DOHH2 (cell line): ENCODE measurements at regions not wholly inside any gene's neighbourhood (a gene's known extent, or its start where the extent isn't known, plus 50 kb on each side); places are given as distances from the start of the nearest gene placed in this dataset.

Experiments used
- CTCF ChIP-seq: fragments of 200-600 bp; sonication (generic); IDR thresholded peaks from one replicate; pipeline ENCODE4 v1.5.1; 2014; ENCODE audit warnings: antibody characterized with exemption, mild to moderate bottlenecking, low read depth, low read length; ENCODE audit not compliant: poor library complexity, severe bottlenecking
- EZH2phosphoT487 ChIP-seq: fragments of 200-600 bp; sonication (generic); IDR thresholded peaks from 2 replicates; pipeline ENCODE4 v1.6.1; 2017; ENCODE audit warnings: borderline replicate concordance, mild to moderate bottlenecking, antibody characterized with exemption, low read length, moderate library complexity, mixed read lengths

GRCh38 chr2:238797537-238797936 is 50.3 kb upstream of the TWIST2 start:
- TF ChIP-seq CTCF (no peak), EZH2phosphoT487 (no peak)
